ENCODE measurements at regions not wholly inside any gene's neighbourhood (a gene's known extent, or its start where the extent isn't known, plus 50 kb on each side); places are given as distances from the start of the nearest gene placed in this dataset.
"Not testable (repeated sequence)": the region's sequence is repeated elsewhere in the genome, so short reads cannot be mapped to it uniquely, and the experiment has no call there.

DNA sequence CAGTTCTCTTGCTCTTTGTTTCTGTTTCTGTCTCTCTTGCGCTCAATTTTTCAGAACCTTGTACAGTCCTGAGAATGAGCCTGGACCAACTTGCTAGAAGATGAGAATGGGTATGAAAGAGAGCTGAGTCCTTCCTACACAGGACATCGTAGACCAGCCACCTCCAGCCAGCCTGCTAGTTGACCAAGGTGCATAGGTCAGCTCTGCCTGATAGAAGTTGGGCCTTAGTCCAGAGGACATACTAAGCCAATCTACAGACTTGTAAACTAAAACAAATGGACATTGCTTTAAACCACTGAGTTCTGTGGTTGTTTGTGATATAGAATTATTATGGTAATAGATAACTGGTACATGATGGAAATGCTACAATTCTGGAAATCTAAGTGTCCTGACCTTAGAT lies 236.4 kb upstream of the ZFP64 start:
- Mint-ChIP-seq H3K4me1 (ENCODE audit: low read depth) (peaks cover 5% of the 10 kb centered on the region), H3K27ac (no peak overlapping the region), H3K27me3 (no peaks in the 10 kb centered on the region), H3K4me3 (no peak overlapping the region), H3K36me3 (no peaks in the 10 kb centered on the region), H3K9me3 (ENCODE audit: low read depth) (no peaks in the 10 kb centered on the region)

DNA sequence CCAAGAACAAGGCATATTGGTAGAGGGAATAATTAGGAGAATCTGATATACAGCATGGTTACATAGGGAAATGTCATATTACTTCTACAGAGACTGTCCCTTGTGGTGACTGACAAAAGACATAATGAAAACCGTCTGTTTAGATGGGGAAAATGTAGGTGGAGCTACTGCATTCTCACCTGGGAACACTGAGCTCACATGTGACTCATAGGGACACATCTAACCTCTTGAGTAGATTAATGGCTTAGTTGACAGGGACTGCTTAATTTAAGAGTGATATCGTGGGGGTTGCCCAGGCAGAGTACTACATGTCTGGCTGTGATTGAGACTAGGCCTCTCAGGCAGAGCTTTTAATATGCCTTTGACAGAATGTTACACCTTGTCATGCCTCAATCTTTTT lies 235.3 kb upstream of the ZFP64 start:
- H3K27ac Mint-ChIP-seq: no peak overlapping the region
- no peaks in the 10 kb centered on the region for H3K27me3 Mint-ChIP-seq
- no peak overlapping the region for H3K4me3 Mint-ChIP-seq
- H3K36me3 Mint-ChIP-seq: no peaks in the 10 kb centered on the region
- H3K4me1 Mint-ChIP-seq (ENCODE audit: low read depth): peaks cover 5% of the 10 kb centered on the region
- no peaks in the 10 kb centered on the region for H3K9me3 Mint-ChIP-seq (ENCODE audit: low read depth)

DNA sequence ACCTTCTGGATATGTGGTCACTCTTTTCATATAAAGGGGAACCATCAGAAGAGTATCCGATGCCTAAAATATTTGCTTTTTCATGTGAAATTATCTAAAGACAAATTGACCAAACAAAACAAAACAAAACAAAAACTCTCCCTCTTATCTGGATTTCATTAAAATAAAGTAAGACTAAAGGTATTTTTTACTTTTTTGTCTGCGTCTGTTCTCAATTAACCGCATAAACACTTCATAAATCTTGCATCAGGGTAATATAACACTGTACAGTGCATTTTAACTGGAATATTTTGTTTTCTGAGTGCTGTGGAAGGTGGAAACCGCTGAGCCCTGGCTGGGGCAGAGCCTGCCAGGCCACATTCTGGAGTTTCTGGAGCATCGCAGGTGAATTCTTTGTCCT lies 234.1 kb upstream of the ZFP64 start:
- no peak overlapping the region for H3K4me3 Mint-ChIP-seq
- no peaks in the 10 kb centered on the region for H3K36me3 Mint-ChIP-seq
- H3K27me3 Mint-ChIP-seq: no peaks in the 10 kb centered on the region
- H3K4me1 Mint-ChIP-seq (ENCODE audit: low read depth): peaks cover 5% of the 10 kb centered on the region
- H3K9me3 Mint-ChIP-seq (ENCODE audit: low read depth): no peaks in the 10 kb centered on the region
- H3K27ac Mint-ChIP-seq: no peak overlapping the region

DNA sequence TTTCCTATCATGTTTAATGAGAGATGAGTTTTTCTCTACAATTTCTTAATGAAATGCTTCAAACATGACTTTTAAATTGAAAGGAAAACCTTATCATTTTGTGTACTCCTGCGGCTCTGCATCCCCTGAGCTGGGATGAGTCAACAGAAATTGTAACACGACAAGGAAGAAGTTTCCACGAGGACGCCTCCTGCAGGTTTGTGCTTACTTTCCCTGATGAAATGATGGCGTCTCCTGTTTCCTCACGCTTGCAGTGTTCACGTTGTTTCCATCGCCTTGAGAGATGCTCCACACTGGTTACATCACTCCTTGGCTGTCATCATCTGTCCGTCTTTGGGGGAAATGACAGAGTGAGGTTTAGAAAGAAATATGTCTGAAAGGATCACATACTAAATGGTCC lies 233.7 kb upstream of the ZFP64 start:
- H3K27me3 Mint-ChIP-seq: no peaks in the 10 kb centered on the region
- H3K27ac Mint-ChIP-seq: no peak overlapping the region
- H3K4me1 Mint-ChIP-seq (ENCODE audit: low read depth): peaks cover 5% of the 10 kb centered on the region
- H3K9me3 Mint-ChIP-seq (ENCODE audit: low read depth): no peaks in the 10 kb centered on the region
- no peaks in the 10 kb centered on the region for H3K36me3 Mint-ChIP-seq
- H3K4me3 Mint-ChIP-seq: no peak overlapping the region

DNA sequence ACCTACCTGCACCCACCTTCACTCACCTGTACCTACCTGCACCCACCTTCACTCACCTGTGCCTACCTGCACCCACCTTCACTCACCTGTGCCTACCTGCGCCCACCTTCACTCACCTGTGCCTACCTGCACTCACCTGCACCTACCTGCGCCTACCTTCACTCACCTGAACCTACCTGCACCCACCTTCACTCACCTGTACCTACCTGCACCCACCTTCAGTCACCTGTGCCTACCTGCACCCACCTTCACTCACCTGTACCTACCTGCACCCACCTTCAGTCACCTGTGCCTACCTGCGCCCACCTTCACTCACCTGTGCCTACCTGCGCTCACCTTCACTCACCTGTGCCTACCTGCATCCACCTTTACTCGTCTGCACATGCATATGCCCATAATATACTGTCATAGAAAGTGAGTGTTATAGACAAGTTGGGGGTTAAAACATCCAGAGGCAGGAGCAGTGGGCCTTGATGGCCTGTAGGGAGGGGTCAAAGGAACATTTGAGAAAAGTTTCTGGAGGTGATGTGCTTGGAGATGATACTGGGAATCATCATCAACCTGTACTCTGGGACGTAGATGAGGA lies 232.9 kb upstream of the ZFP64 start:
- not testable (repeated sequence) for H3K4me3 Mint-ChIP-seq; H3K4me1 Mint-ChIP-seq (ENCODE audit: low read depth); H3K36me3 Mint-ChIP-seq; H3K9me3 Mint-ChIP-seq (ENCODE audit: low read depth); H3K27ac Mint-ChIP-seq; H3K27me3 Mint-ChIP-seq

DNA sequence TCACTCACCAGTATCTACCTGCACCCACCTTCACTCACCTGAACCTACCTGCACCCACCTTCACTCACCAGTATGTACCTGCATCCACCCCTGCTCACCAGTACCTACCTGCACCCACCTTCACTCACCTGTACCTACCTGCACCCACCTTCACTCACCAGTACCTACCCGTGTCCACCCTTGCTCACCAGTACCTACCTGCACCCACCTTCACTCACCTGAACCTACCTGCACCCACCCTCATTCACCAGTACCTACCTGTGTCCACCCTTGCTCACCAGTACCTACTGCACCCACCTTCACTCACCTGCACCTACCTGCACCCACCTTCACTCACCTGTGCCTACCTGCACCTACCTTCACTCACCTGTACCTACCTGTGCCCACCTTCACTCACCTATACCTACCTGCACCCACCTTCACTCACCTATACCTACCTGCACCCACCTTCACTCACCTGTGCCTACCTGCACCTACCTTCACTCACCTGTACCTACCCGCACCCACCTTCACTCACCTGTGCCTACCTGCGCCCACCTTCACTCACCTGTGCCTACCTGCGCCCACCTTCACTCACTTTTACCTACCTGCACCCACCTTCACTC lies 232.1 kb upstream of the ZFP64 start:
- H3K27me3 Mint-ChIP-seq; H3K36me3 Mint-ChIP-seq; H3K4me3 Mint-ChIP-seq; H3K27ac Mint-ChIP-seq; H3K9me3 Mint-ChIP-seq (ENCODE audit: low read depth); H3K4me1 Mint-ChIP-seq (ENCODE audit: low read depth): not testable (repeated sequence)

DNA sequence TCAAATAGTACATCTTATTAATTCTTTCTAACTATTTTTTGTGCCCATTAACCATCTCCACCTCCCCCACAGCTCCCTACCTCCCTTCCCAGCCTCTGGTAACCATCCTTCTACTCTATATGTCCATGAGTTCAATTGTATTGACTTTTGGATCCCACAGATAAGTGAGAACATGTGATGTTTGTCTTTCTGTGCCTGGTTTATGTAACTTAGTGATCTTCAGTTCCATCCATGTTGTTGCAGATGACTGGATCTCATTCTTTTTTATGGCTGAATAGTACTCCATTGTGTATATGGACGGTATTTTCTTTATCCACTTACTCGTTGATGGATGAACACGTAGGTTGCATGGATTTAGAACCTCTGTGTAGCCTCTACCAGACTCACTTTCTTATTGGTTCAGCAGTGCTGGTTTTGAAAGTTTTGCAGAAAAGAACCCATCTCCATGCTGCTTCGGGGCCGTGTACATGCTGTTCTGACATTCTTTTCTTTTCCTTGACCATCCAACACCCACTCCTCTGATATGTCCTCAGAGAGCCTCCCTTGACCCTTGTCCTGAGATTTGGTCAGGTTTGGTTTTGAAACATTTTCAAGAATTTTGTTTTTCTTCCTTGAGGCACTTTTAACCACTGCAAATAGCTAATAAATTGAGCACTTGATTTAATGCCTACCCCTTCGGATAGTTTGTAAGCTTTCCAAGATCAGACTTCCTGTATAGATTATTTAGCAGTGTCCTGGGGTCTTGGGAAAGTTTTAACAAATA lies 231.2 kb upstream of the ZFP64 start:
- H3K27ac Mint-ChIP-seq: no peak overlapping the region
- H3K27me3 Mint-ChIP-seq: no peaks in the 10 kb centered on the region
- peaks cover 5% of the 10 kb centered on the region for H3K4me1 Mint-ChIP-seq (ENCODE audit: low read depth)
- no peak overlapping the region for H3K4me3 Mint-ChIP-seq
- H3K36me3 Mint-ChIP-seq: peaks cover 9% of the 10 kb centered on the region
- H3K9me3 Mint-ChIP-seq (ENCODE audit: low read depth): peaks cover 10% of the 10 kb centered on the region

DNA sequence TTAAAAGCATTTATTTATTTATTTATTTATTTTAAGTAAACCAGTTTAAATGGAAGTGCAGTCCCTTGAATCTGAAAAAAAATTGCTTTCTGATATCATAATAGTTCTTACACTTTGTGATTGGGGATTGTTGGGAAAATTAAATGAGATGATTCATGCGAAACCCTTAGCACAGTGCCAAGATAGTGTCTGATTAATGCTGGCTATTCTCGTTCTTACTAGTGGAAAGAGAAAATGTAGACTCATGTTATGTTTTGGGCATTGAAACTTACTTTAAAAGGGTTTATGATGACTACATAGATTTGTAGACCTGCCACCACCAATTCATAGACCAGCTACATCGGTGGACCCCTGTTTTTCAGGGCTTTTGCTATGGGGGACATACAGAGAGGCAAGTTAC lies 229.2 kb upstream of the ZFP64 start:
- Mint-ChIP-seq H3K4me1 (ENCODE audit: low read depth) (peaks cover 5% of the 10 kb centered on the region), H3K27me3 (no peaks in the 10 kb centered on the region), H3K9me3 (ENCODE audit: low read depth) (peaks cover 10% of the 10 kb centered on the region), H3K4me3 (no peak overlapping the region), H3K27ac (no peak overlapping the region), H3K36me3 (peaks cover 9% of the 10 kb centered on the region)

DNA sequence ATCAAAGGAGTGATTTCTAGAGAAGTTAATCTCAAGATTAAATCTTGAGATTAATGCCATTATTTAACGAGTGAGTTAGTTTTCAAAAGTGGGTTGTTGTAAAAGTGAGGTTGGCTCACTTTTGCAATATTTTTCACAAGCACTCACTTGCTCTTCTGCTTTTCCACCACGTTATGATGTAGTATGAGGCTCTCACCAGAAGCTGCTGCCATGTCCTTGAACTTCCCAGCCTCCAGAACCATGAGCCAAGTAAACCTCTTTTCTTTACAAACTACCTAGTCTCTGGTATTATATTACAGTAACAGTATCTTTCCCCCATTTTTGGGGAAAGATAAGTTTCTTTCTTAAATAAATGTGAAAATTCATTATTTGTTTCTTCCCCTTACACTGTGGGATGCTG lies 227.6 kb upstream of the ZFP64 start:
- no peak overlapping the region for H3K27ac Mint-ChIP-seq
- peaks cover 9% of the 10 kb centered on the region for H3K36me3 Mint-ChIP-seq
- no peak overlapping the region for H3K4me3 Mint-ChIP-seq
- no peaks in the 10 kb centered on the region for H3K27me3 Mint-ChIP-seq
- no peaks in the 10 kb centered on the region for H3K4me1 Mint-ChIP-seq (ENCODE audit: low read depth)
- H3K9me3 Mint-ChIP-seq (ENCODE audit: low read depth): peaks cover 10% of the 10 kb centered on the region

DNA sequence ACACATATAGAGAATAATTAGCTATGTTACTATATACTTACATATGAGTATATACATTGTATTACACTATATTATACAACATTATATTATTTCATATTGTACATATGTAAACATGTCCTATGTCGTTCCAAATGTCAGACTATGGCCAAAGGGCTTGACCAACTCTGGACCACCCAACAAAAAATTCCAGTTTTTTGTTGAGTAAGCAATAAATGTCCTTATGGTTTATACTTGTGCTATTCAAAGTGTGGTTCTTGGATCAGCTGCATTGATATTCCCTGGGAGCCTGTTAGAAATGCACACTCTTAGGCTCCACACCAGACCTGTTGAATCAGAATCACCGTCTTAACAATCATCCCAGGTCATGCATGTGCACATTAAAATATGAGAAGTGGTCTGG lies 225.4 kb upstream of the ZFP64 start:
- Mint-ChIP-seq H3K4me1 (ENCODE audit: low read depth) (peaks cover 14% of the 10 kb centered on the region), H3K9me3 (ENCODE audit: low read depth) (peaks cover 18% of the 10 kb centered on the region), H3K4me3 (no peak overlapping the region), H3K27me3 (no peaks in the 10 kb centered on the region), H3K36me3 (peaks cover 16% of the 10 kb centered on the region), H3K27ac (no peak overlapping the region)

DNA sequence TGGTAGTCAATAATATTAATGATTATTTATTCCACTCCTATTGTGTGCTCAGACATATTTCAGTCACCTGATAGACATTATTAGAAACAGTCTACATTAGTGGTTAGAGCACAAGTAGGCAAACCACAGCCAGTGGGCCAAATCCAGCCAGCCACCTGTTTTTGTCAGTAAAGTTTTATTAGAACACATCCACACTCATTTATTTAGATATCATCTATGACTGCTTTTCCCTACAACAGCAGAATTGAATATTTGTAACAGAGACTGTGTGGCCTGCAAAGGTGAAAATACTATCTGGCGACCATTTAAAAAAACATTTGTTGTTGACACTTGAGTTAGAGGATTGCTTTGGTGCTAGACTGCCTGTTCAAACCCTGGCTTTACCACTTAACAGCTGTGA lies 220.0 kb upstream of the ZFP64 start:
- peaks cover 12% of the 10 kb centered on the region for H3K9me3 Mint-ChIP-seq (ENCODE audit: low read depth)
- peaks cover 8% of the 10 kb centered on the region for H3K36me3 Mint-ChIP-seq
- no peak overlapping the region for H3K4me3 Mint-ChIP-seq
- peak overlapping the region; percentile 67 for H3K27ac Mint-ChIP-seq
- H3K4me1 Mint-ChIP-seq (ENCODE audit: low read depth): peaks cover 64% of the 10 kb centered on the region
- no peaks in the 10 kb centered on the region for H3K27me3 Mint-ChIP-seq

DNA sequence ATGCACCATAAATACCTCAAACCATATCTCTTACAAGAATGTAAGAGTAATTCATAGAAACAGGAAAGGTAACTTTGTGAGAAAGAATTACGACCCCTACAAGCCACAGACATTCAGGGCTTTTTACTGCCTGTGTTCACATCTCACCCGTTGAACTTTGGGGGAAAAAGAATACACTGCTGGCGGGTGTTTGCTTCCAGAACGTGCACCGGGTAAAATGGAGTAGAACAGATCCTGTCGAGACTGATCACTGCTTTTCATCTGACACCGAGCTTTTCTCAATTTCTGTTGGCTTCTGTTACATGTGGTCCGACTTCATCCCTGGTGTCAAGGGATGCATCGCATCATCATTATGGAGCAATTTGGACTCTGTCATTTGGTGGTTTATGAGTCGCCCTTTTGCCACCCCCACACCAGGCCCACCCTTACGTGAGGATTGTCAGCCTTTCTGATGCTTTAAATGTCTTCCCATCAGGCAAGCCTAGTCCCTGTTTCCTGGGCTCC lies 219.2 kb upstream of the ZFP64 start:
- H3K36me3 Mint-ChIP-seq: peaks cover 8% of the 10 kb centered on the region
- H3K27ac Mint-ChIP-seq: peak overlapping the region; percentile 89
- H3K4me3 Mint-ChIP-seq: peak overlapping the region; percentile 71
- H3K4me1 Mint-ChIP-seq (ENCODE audit: low read depth): peaks cover 72% of the 10 kb centered on the region
- peaks cover 12% of the 10 kb centered on the region for H3K9me3 Mint-ChIP-seq (ENCODE audit: low read depth)
- no peaks in the 10 kb centered on the region for H3K27me3 Mint-ChIP-seq

DNA sequence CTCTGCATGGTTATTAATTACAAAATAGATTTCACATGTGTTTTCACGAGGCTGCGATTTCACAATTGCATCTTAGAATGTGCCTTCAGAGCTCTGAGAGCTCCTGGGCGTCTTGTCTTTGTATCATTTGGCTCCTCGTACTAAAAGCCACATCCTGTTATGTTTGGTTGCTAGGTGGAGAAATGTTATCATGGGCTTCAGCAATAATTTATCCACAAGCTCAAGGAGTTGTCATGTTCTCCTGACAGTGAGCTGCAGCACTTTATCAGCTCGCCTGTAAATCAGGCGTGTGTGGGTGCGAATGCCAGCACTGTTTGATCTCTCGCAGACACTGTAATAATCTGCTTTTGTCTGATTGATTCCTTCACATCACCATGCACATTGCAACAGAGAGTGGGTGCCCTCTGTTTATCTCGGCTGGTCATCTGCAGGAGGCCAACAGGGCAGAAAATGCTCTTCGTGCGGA lies 218.6 kb upstream of the ZFP64 start:
- peaks cover 78% of the 10 kb centered on the region for H3K4me1 Mint-ChIP-seq (ENCODE audit: low read depth)
- peaks cover 8% of the 10 kb centered on the region for H3K36me3 Mint-ChIP-seq
- H3K9me3 Mint-ChIP-seq (ENCODE audit: low read depth): peaks cover 12% of the 10 kb centered on the region
- peak overlapping the region; percentile 89 for H3K27ac Mint-ChIP-seq
- H3K4me3 Mint-ChIP-seq: peak overlapping the region; percentile 71
- H3K27me3 Mint-ChIP-seq: no peaks in the 10 kb centered on the region

DNA sequence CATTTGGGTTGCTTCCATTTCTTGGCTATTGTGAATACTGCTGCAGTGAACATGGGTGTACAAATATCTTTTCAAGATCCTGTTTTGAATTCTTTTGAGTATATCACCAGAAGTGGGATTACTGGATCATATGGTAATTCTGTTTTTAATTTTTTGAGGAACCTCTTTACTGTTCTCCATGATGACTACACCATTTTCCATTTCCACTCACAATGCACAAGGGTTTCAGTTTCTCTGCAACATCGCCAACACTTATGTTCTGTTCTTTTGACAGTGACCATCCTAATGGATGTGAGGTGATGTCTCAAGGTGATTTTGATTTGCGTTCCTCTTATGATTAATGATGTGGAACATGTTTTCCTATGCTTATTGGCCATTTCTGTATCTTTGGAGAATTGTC lies 214.4 kb upstream of the ZFP64 start:
- peaks cover 5% of the 10 kb centered on the region for H3K9me3 Mint-ChIP-seq (ENCODE audit: low read depth)
- peak overlapping the region; percentile 71 for H3K27ac Mint-ChIP-seq
- peak overlapping the region; percentile 27 for H3K4me3 Mint-ChIP-seq
- H3K27me3 Mint-ChIP-seq: no peaks in the 10 kb centered on the region
- H3K36me3 Mint-ChIP-seq: peaks cover 6% of the 10 kb centered on the region
- H3K4me1 Mint-ChIP-seq (ENCODE audit: low read depth): peaks cover 82% of the 10 kb centered on the region

DNA sequence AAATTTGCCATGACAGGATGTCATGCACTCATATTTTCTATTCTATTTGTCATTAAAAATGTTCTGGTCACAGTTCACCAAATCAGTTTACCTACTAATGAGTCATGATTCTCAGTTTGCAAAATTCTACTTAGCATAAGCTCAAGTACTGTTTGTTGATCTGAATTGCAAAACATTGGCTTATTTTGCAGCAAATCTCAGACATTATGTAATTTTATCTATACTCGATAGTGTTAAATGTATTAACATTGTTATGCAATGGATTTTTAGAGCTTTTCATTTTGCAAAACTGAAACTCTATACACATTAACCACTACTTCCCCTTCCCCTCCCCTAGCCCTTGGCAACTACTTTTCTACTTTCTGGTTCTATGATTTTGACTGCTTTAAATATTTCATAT lies 213.8 kb upstream of the ZFP64 start:
- Mint-ChIP-seq H3K36me3 (peaks cover 6% of the 10 kb centered on the region), H3K4me1 (ENCODE audit: low read depth) (peaks cover 79% of the 10 kb centered on the region), H3K27ac (peak overlapping the region; percentile 85), H3K4me3 (peak overlapping the region; percentile 42), H3K27me3 (no peaks in the 10 kb centered on the region), H3K9me3 (ENCODE audit: low read depth) (peaks cover 5% of the 10 kb centered on the region)
